22Rv1 (cell line): ENCODE measurements at regions not wholly inside any gene's neighbourhood (a gene's known extent, or its start where the extent isn't known, plus 50 kb on each side); places are given as distances from the start of the nearest gene placed in this dataset.

Source experiments
- CTCF ChIP-seq: fragments of 450-650 bp; IDR thresholded peaks from 2 replicates; pipeline ENCODE4 v1.5.1; 2017; ENCODE audit warnings: mild to moderate bottlenecking
- ZFX ChIP-seq: fragments of 450-650 bp; IDR thresholded peaks from 2 replicates; pipeline ENCODE4 v1.6.1; 2017; ENCODE audit warnings: antibody characterized with exemption, borderline replicate concordance

GRCh38 chrX:123121241-123121640, 62.8 kb upstream of the GRIA3 start:
- no peak for TF ChIP-seq CTCF
- no peak for TF ChIP-seq ZFX
